IMR-90 (cell line): ENCODE measurements at regions not wholly inside any gene's neighbourhood (a gene's known extent, or its start where the extent isn't known, plus 50 kb on each side); places are given as distances from the start of the nearest gene placed in this dataset.

Experiments
- ATAC-seq: fragments of 200-7000 bp; cut with Tn5 transposase; 2 replicates; pipeline ENCODE4 v1.9.1; 2020; ENCODE audit warnings: low read depth, mild to moderate bottlenecking, moderate library complexity
- BruUV-seq: library from RNA; stranded (reverse); fragments of 400-500 nt; replicated peaks from 2 replicates; lab custom pipeline; 2021; lab: Mats Ljungman, UMichigan
- CTCF ChIA-PET: fragments of 300-600 bp; formaldehyde crosslinking; extraction: SDS; loops from one replicate; lab custom pipeline; 2021; ENCODE audit warnings: antibody characterized with exemption; lab: Yijun Ruan, JAX
- POLR2A ChIA-PET: fragments of 300-600 bp; sonication (Branson Sonifier 250); formaldehyde crosslinking; loops from one replicate; lab custom pipeline; 2022; ENCODE audit warnings: antibody characterized with exemption; ENCODE audit not compliant: unreplicated experiment; lab: Charles Lee
- DNase-seq: peaks from one replicate; pipeline ENCODE4 v3.0.0; 2013
- H2AFZ ChIP-seq: replicated peaks from 2 replicates; pipeline ENCODE3; 2013; ENCODE audit warnings: low read length, mild to moderate bottlenecking; ENCODE audit not compliant: poor library complexity
- H2AK5ac ChIP-seq: 2 replicates; pipeline ENCODE4 v1.6.1; 2013; ENCODE audit warnings: low read depth, low read length, inconsistent platforms
- H2AK9ac ChIP-seq: replicated peaks from 2 replicates; pipeline ENCODE3; 2013; ENCODE audit warnings: mild to moderate bottlenecking, low read depth, low read length, moderate library complexity; ENCODE audit not compliant: poor library complexity
- H2BK120ac ChIP-seq: 2 replicates; pipeline ENCODE4 v1.6.1; 2013; ENCODE audit warnings: low read depth, low read length, inconsistent platforms
- H2BK15ac ChIP-seq: 3 replicates; pipeline ENCODE4 v1.6.1; 2013; ENCODE audit warnings: low read depth, low read length, inconsistent platforms
- H2BK20ac ChIP-seq: 2 replicates; pipeline ENCODE4 v1.6.1; 2013; ENCODE audit warnings: low read depth, mild to moderate bottlenecking, inconsistent platforms, low read length, moderate library complexity
- H2BK5ac ChIP-seq: 2 replicates; pipeline ENCODE4 v1.6.1; 2013; ENCODE audit warnings: mild to moderate bottlenecking, low read depth, low read length, inconsistent platforms; ENCODE audit not compliant: poor library complexity, severe bottlenecking
- H3K14ac ChIP-seq: replicated peaks from 2 replicates; pipeline ENCODE4 v1.6.1; 2013; ENCODE audit warnings: low read depth, low read length, inconsistent platforms
- H3K18ac ChIP-seq: 2 replicates; pipeline ENCODE4 v1.6.1; 2013; ENCODE audit warnings: low read depth, low read length, control low read depth
- H3K23ac ChIP-seq: 2 replicates; pipeline ENCODE4 v1.6.1; 2013; ENCODE audit warnings: low read depth, low read length, inconsistent platforms
- H3K27ac ChIP-seq: 2 replicates; pipeline ENCODE4 v1.5.1; 2013; ENCODE audit warnings: mild to moderate bottlenecking, control low read depth, low read length; ENCODE audit not compliant: insufficient read depth
- H3K27me3 ChIP-seq: 2 replicates; pipeline ENCODE4 v1.6.1; 2013; ENCODE audit warnings: low read length; ENCODE audit not compliant: control insufficient read depth, insufficient read depth
- H3K36me3 ChIP-seq: 2 replicates; pipeline ENCODE4 v1.6.1; 2013; ENCODE audit warnings: low read length, mixed read lengths; ENCODE audit not compliant: control insufficient read depth, insufficient read depth
- H3K4ac ChIP-seq: 2 replicates; pipeline ENCODE4 v1.6.1; 2013; ENCODE audit warnings: low read depth, low read length, inconsistent platforms
- H3K4me1 ChIP-seq: 2 replicates; pipeline ENCODE4 v1.6.1; 2013; ENCODE audit warnings: low read length, mixed read lengths; ENCODE audit not compliant: control insufficient read depth, insufficient read depth
- H3K4me2 ChIP-seq: 2 replicates; pipeline ENCODE4 v1.6.1; 2013; ENCODE audit warnings: low read depth, mild to moderate bottlenecking, control low read depth, low read length, moderate library complexity
- H3K4me3 ChIP-seq: 2 replicates; pipeline ENCODE4 v1.5.1; 2013; ENCODE audit warnings: low read depth, mild to moderate bottlenecking, control low read depth, low read length, moderate library complexity; ENCODE audit not compliant: insufficient read depth
- H3K56ac ChIP-seq: 2 replicates; pipeline ENCODE4 v1.6.1; 2013; ENCODE audit warnings: low read length, inconsistent platforms; ENCODE audit not compliant: insufficient read depth; ENCODE audit errors: extremely low read depth
- H3K79me1 ChIP-seq, 2 experiments: 2 replicates each; pipeline ENCODE4 v1.6.1; 2013; ENCODE audit warnings: low read length in 2 of 2, inconsistent platforms in 1 of 2, low read depth in 1 of 2
- H3K9ac ChIP-seq: 2 replicates; pipeline ENCODE4 v1.6.1; 2013; ENCODE audit warnings: low read depth, low read length, control low read depth
- H3K9me1 ChIP-seq: 2 replicates; pipeline ENCODE4 v1.6.1; 2013; ENCODE audit warnings: low read length, inconsistent platforms; ENCODE audit not compliant: insufficient read depth
- H3K9me3 ChIP-seq: 2 replicates; pipeline ENCODE4 v1.6.1; 2013; ENCODE audit warnings: low read length; ENCODE audit not compliant: control insufficient read depth, insufficient read depth
- H4K20me1 ChIP-seq: 2 replicates; pipeline ENCODE4 v1.6.1; 2013; ENCODE audit warnings: low read length, inconsistent platforms; ENCODE audit not compliant: insufficient read depth
- H4K5ac ChIP-seq: 2 replicates; pipeline ENCODE4 v1.6.1; 2013; ENCODE audit warnings: mild to moderate bottlenecking, low read depth, low read length, control low read depth
- H4K8ac ChIP-seq, 2 experiments: 2 replicates each; pipeline ENCODE4 v1.6.1; 2013; ENCODE audit warnings: low read depth in 2 of 2, low read length in 2 of 2, control low read depth in 1 of 2, inconsistent platforms in 1 of 2
- H4K91ac ChIP-seq: 2 replicates; pipeline ENCODE4 v1.6.1; 2013; ENCODE audit warnings: low read depth, low read length, inconsistent platforms; ENCODE audit not compliant: insufficient read depth
- CEBPB ChIP-seq: IDR thresholded peaks from 2 replicates; pipeline ENCODE4 v1.6.1; 2012; ENCODE audit warnings: low read depth, low read length, improper control_type of control experiment
- CHD1 ChIP-seq: IDR thresholded peaks from 2 replicates; pipeline ENCODE4 v1.6.1; 2012; ENCODE audit warnings: low read depth, low read length, improper control_type of control experiment
- CTCF ChIP-seq: conservative IDR thresholded peaks from 2 replicates; pipeline ENCODE4 v1.5.1; 2012; ENCODE audit warnings: mild to moderate bottlenecking, low read depth, low read length, improper control_type of control experiment
- ELK1 ChIP-seq: fragments of 150-350 bp; IDR thresholded peaks from 2 replicates; pipeline ENCODE4 v1.6.1; 2016; ENCODE audit warnings: low read depth, mild to moderate bottlenecking, low read length, moderate library complexity, borderline replicate concordance
- RCOR1 ChIP-seq: IDR thresholded peaks from 2 replicates; pipeline ENCODE4 v1.6.1; 2012; ENCODE audit warnings: mild to moderate bottlenecking, low read length, improper control_type of control experiment; ENCODE audit not compliant: insufficient replicate concordance
- WGBS, 2 experiments: methylation state at CpG; one replicate each; pipeline versions ENCODE4 v1.1.5 to v1.1.7; 2013; ENCODE audit warnings: missing lambda C conversion rate in 2 of 2; ENCODE audit not compliant: insufficient read length in 1 of 2; ENCODE audit errors: extremely low coverage in 2 of 2; 5-methylcytosine and 5-hydroxymethylcytosine counted together
- dilution Hi-C: fragments of 300-500 bp; cut with HindIII; formaldehyde crosslinking; loops from one replicate; pipeline ENCODE4 v1.14.3; 2018; ENCODE audit warnings: low sequenced_read_pairs; ENCODE audit not compliant: unreplicated experiment
- in situ Hi-C: fragments of 300-500 bp; cut with MboI; formaldehyde crosslinking; loops from 3 replicates; pipeline ENCODE4 v1.14.3; 2019; ENCODE audit warnings: low sequenced_read_pairs, inconsistent platforms, mixed read lengths
- intact Hi-C: fragments of 100-400 bp; cut with micrococcal nuclease; formaldehyde crosslinking; loops from 2 replicates; pipeline ENCODE4 v1.10.0; 2022

GRCh38 chr7:24492576-24492975, 80.7 kb upstream of the PALS2 start:
- Histone ChIP-seq H2AK5ac (no peak overlapping the region), H4K5ac (no peak overlapping the region), H3K4ac (no peak overlapping the region), H3K4me1 (no peaks in the 10 kb centered on the region), H3K14ac (no peak overlapping the region), H3K9ac (no peak overlapping the region), H2AFZ (no peak overlapping the region), H3K4me3 (no peak overlapping the region), H3K79me1 (no peaks in the 10 kb centered on the region), H2BK20ac (no peak overlapping the region), H2BK15ac (no peak overlapping the region), H3K36me3 (no peaks in the 10 kb centered on the region), H3K9me3 (peaks cover 4% of the 10 kb centered on the region; the same call in 1 of the 2 replicates), H2BK5ac (no peak overlapping the region), H3K4me2 (no peak overlapping the region), H4K91ac (no peak overlapping the region), H2BK120ac (no peak overlapping the region), H4K20me1 (no peaks in the 10 kb centered on the region), H3K23ac (no peak overlapping the region), H3K27ac (no peak overlapping the region), H3K27me3 (peaks cover 6% of the 10 kb centered on the region), H2AK9ac (no peak overlapping the region), H3K18ac (no peak overlapping the region), H3K56ac (no peak overlapping the region), H3K9me1 (no peaks in the 10 kb centered on the region), H4K8ac (no peak overlapping the region)
- BruUV-seq = no TSS peak
- ChIA-PET CTCF (no interaction called here), POLR2A (no interaction called here)
- ATAC-seq = no peak
- TF ChIP-seq RCOR1 (no peak), ELK1 (no peak), CHD1 (no peak), CTCF (no peak), CEBPB (no peak)
- intact Hi-C loops (no loop called here), dilution Hi-C loops (no loop called here), in situ Hi-C loops (no loop called here)
- WGBS, 2 experiments = no CpG with 5 or more reads among the region's 2 CpGs
- no peak for DNase-seq
